Astrocyte (in vitro differentiated cells and primary cell): ENCODE measurements at regions not wholly inside any gene's neighbourhood (a gene's known extent, or its start where the extent isn't known, plus 50 kb on each side); places are given as distances from the start of the nearest gene placed in this dataset.

Experiments used
- CTCF ChIP-seq: IDR thresholded peaks from 2 replicates; pipeline ENCODE4 v1.5.1; 2011; ENCODE audit warnings: low read depth, mild to moderate bottlenecking, inconsistent platforms, low read length, moderate library complexity; ENCODE audit not compliant: insufficient read depth
- EZH2 ChIP-seq: IDR thresholded peaks from 2 replicates; pipeline ENCODE4 v1.6.1; 2012; ENCODE audit warnings: mild to moderate bottlenecking, low read length, inconsistent platforms; ENCODE audit not compliant: insufficient read depth

- TF ChIP-seq CTCF (no peak), EZH2 (no peak)
Observed at GRCh38 chr20:52817981-52818380, 154.2 kb upstream of the TSHZ2 start.
